Caco-2 (cell line): ENCODE measurements at regions not wholly inside any gene's neighbourhood (a gene's known extent, or its start where the extent isn't known, plus 50 kb on each side); places are given as distances from the start of the nearest gene placed in this dataset.

ENCODE experiments used
- BruUV-seq: library from RNA; stranded (reverse); fragments of 400-500 nt; replicated peaks from 2 replicates; lab custom pipeline; 2021; lab: Mats Ljungman, UMichigan
- CTCF ChIA-PET: fragments of 300-600 bp; sonication (Branson Sonifier 250); formaldehyde crosslinking; loops from one replicate; lab custom pipeline; 2022; ENCODE audit warnings: antibody characterized with exemption; lab: Charles Lee
- POLR2A ChIA-PET: fragments of 300-600 bp; sonication (Branson Sonifier 250); formaldehyde crosslinking; loops from one replicate; lab custom pipeline; 2022; ENCODE audit warnings: antibody characterized with exemption; lab: Charles Lee
- DNase-seq, 2 experiments: peaks; one replicate each; pipeline versions ENCODE4 v3.0.0 to v3.0.0-alpha.2; 2020 to 2022
- H3K27me3 ChIP-seq: replicated peaks from 2 replicates; pipeline ENCODE4 v1.6.0; 2011; ENCODE audit warnings: low read length; ENCODE audit not compliant: control insufficient read depth, insufficient read depth
- H3K36me3 ChIP-seq: 2 replicates; pipeline ENCODE4 v1.5.1; 2011; ENCODE audit warnings: low read length; ENCODE audit not compliant: control insufficient read depth, insufficient read depth
- H3K4me1 ChIP-seq: fragments of 250-450 bp; sonication (Bioruptor Pico); 2 replicates; pipeline ENCODE4 v1.5.1; 2020; ENCODE audit warnings: mild to moderate bottlenecking
- H3K4me3 ChIP-seq: 2 replicates; pipeline ENCODE4 v1.5.1; 2011; ENCODE audit warnings: low read depth, mild to moderate bottlenecking, control low read depth, low read length
- H3K9me3 ChIP-seq: fragments of 250-450 bp; sonication (Bioruptor Pico); 2 replicates; pipeline ENCODE4 v1.5.1; 2020; ENCODE audit warnings: mild to moderate bottlenecking, moderate library complexity
- H3K27ac Mint-ChIP-seq: one replicate; pipeline ENCODE4 v1.8.0; 2022; ENCODE audit warnings: mixed read lengths; ENCODE audit not compliant: unreplicated experiment
- H3K27me3 Mint-ChIP-seq: one replicate; pipeline ENCODE4 v1.8.0; 2022; ENCODE audit warnings: mixed read lengths; ENCODE audit not compliant: insufficient read depth, unreplicated experiment
- H3K36me3 Mint-ChIP-seq: one replicate; pipeline ENCODE4 v1.8.0; 2022; ENCODE audit warnings: mild to moderate bottlenecking, mixed read lengths; ENCODE audit not compliant: insufficient read depth, unreplicated experiment
- H3K4me1 Mint-ChIP-seq: one replicate; pipeline ENCODE4 v1.8.0; 2022; ENCODE audit warnings: low read depth, mixed read lengths; ENCODE audit not compliant: unreplicated experiment
- H3K4me3 Mint-ChIP-seq: one replicate; pipeline ENCODE4 v1.8.0; 2022; ENCODE audit warnings: mild to moderate bottlenecking, moderate library complexity, mixed read lengths; ENCODE audit not compliant: unreplicated experiment
- H3K9me3 Mint-ChIP-seq: one replicate; pipeline ENCODE4 v1.8.0; 2022; ENCODE audit warnings: mixed read lengths; ENCODE audit not compliant: unreplicated experiment
- CTCF ChIP-seq, 2 experiments: fragments of 200-600 bp in 1 of 2; IDR thresholded peaks; 1 replicate in 1 of 2; 2 replicates in 1 of 2; pipeline versions ENCODE4 v1.5.1 to v1.8.0; 2011 to 2022; ENCODE audit warnings: antibody characterized with exemption in 1 of 2, control low read depth in 1 of 2, inconsistent platforms in 1 of 2, low read depth in 1 of 2, low read length in 1 of 2, mild to moderate bottlenecking in 1 of 2, moderate library complexity in 1 of 2; ENCODE audit not compliant: insufficient read depth in 1 of 2, severe bottlenecking in 1 of 2, unreplicated experiment in 1 of 2
- intact Hi-C: fragments of 100-400 bp; cut with micrococcal nuclease; formaldehyde crosslinking; loops from one replicate; pipeline ENCODE4 v1.10.0; 2022; ENCODE audit not compliant: unreplicated experiment

GRCh38 chr2:215716956-215717355, 281.1 kb upstream of the FN1 start:
- no peaks in the 10 kb centered on the region for H3K36me3 ChIP-seq
- no peaks in the 10 kb centered on the region for H3K27me3 ChIP-seq
- no peak overlapping the region for H3K27ac Mint-ChIP-seq
- no peak overlapping the region for H3K4me3 Mint-ChIP-seq
- H3K36me3 Mint-ChIP-seq, result peaks cover 19% of the 10 kb centered on the region
- H3K4me1 Mint-ChIP-seq, result peaks cover 29% of the 10 kb centered on the region
- peaks cover 29% of the 10 kb centered on the region for H3K4me1 ChIP-seq
- no peaks in the 10 kb centered on the region for H3K9me3 Mint-ChIP-seq
- POLR2A ChIA-PET, result no interaction called here
- no peak overlapping the region for H3K4me3 ChIP-seq
- CTCF ChIA-PET, result no interaction called here
- no peak for TF ChIP-seq CTCF (IDR thresholded peaks at IDR 0.05; ENCODE audit: insufficient read depth in 1 of 2, low read depth in 1 of 2, low read length in 1 of 2, severe bottlenecking in 1 of 2, unreplicated experiment in 1 of 2)
- BruUV-seq, result no TSS peak
- H3K27me3 Mint-ChIP-seq, result no peaks in the 10 kb centered on the region
- DNase-seq, result no peak
- H3K9me3 ChIP-seq, result no peaks in the 10 kb centered on the region
- intact Hi-C loops, result no loop called here

- no TSS peak for BruUV-seq
- CTCF ChIA-PET, result interaction anchor here (2.0 kb wide), 1 partner anchor 81 kb away, joined by 4 read pairs; no protein-coding TSS in a partner anchor
- peaks cover 10% of the 10 kb centered on the region for H3K9me3 Mint-ChIP-seq
- peaks cover 47% of the 10 kb centered on the region for H3K4me1 Mint-ChIP-seq
- H3K36me3 ChIP-seq, result no peaks in the 10 kb centered on the region
- intact Hi-C loops, result loop anchor here (1.0 to 5.0 kb wide), 10 partner anchors 10 to 276 kb away; partner anchors contain the start of gene FN1
- H3K4me3 Mint-ChIP-seq, result peak overlapping the region; percentile 39
- peaks cover 60% of the 10 kb centered on the region for H3K4me1 ChIP-seq
- H3K27me3 Mint-ChIP-seq, result no peaks in the 10 kb centered on the region
- H3K9me3 ChIP-seq, result no peaks in the 10 kb centered on the region
- POLR2A ChIA-PET, result interaction anchor here (0.5 to 2.0 kb wide), 3 partner anchors 26 to 94 kb away, joined by 5 to 6 read pairs (median 5); no protein-coding TSS in a partner anchor
- H3K27ac Mint-ChIP-seq, result peak overlapping the region; percentile 74
- peaks cover 18% of the 10 kb centered on the region for H3K36me3 Mint-ChIP-seq
- H3K27me3 ChIP-seq, result no peaks in the 10 kb centered on the region
- no peak overlapping the region for H3K4me3 ChIP-seq
- TF ChIP-seq CTCF (IDR thresholded peaks at IDR 0.05; ENCODE audit: insufficient read depth in 1 of 2, low read depth in 1 of 2, low read length in 1 of 2, severe bottlenecking in 1 of 2, unreplicated experiment in 1 of 2), result no peak
- peak in 1 of 2 experiments; percentile 51 for DNase-seq
These were observed 277.3 kb upstream of the FN1 start for GRCh38 chr2:215712871-215713790.

GRCh38 chr2:215712219-215712868, 276.5 kb upstream of the FN1 start:
- intact Hi-C loops, result loop anchor here (1.0 to 5.0 kb wide), 5 partner anchors 20 to 275 kb away; partner anchors contain the start of gene FN1
- POLR2A ChIA-PET, result interaction anchor here (1.4 to 2.0 kb wide), 2 partner anchors 27 to 94 kb away, joined by 5 read pairs; no protein-coding TSS in a partner anchor
- Mint-ChIP-seq H3K27me3 (no peaks in the 10 kb centered on the region), H3K4me1 (peaks cover 53% of the 10 kb centered on the region), H3K4me3 (peak overlapping the region; percentile 29), H3K36me3 (peaks cover 23% of the 10 kb centered on the region), H3K9me3 (peaks cover 10% of the 10 kb centered on the region), H3K27ac (peak overlapping the region; percentile 74)
- TSS peak; percentile 78 for BruUV-seq
- Histone ChIP-seq H3K27me3 (no peaks in the 10 kb centered on the region), H3K9me3 (no peaks in the 10 kb centered on the region), H3K4me1 (peaks cover 68% of the 10 kb centered on the region), H3K36me3 (no peaks in the 10 kb centered on the region), H3K4me3 (no peak overlapping the region)
- peak in 1 of 2 experiments; percentile 46 for DNase-seq
- CTCF ChIA-PET, result interaction anchor here (0.6 to 2.0 kb wide), 2 partner anchors 82 to 93 kb away, joined by 4 to 7 read pairs; no protein-coding TSS in a partner anchor
- no peak for TF ChIP-seq CTCF (IDR thresholded peaks at IDR 0.05; ENCODE audit: insufficient read depth in 1 of 2, low read depth in 1 of 2, low read length in 1 of 2, severe bottlenecking in 1 of 2, unreplicated experiment in 1 of 2)
